ENCODE measurements at regions not wholly inside any gene's neighbourhood (a gene's known extent, or its start where the extent isn't known, plus 50 kb on each side); places are given as distances from the start of the nearest gene placed in this dataset.

DNA sequence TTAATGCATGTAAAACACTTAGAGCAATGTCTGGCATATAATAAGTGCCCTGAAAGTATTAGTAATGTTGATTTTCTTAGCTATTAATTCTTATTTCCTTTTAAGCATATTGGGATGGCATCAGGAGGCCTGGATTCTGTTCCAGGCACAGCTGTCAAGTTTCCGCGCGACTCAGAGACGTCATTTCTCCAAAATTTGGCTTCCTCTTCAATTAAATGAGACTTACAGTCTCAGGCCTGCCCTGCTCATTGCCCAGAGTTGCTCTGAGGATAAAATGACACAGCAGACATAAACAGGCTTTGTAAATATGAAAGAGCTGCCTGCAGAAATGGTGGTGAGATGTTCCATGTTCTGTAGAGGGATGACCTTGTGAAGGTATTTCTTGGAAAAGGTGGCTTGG lies 159.8 kb upstream of the GLRA1 start:
- TF ChIP-seq, protein P1, sequence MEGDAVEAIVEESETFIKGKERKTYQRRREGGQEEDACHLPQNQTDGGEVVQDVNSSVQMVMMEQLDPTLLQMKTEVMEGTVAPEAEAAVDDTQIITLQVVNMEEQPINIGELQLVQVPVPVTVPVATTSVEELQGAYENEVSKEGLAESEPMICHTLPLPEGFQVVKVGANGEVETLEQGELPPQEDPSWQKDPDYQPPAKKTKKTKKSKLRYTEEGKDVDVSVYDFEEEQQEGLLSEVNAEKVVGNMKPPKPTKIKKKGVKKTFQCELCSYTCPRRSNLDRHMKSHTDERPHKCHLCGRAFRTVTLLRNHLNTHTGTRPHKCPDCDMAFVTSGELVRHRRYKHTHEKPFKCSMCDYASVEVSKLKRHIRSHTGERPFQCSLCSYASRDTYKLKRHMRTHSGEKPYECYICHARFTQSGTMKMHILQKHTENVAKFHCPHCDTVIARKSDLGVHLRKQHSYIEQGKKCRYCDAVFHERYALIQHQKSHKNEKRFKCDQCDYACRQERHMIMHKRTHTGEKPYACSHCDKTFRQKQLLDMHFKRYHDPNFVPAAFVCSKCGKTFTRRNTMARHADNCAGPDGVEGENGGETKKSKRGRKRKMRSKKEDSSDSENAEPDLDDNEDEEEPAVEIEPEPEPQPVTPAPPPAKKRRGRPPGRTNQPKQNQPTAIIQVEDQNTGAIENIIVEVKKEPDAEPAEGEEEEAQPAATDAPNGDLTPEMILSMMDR (IDR thresholded peaks at IDR 0.05) = no peak
- no peak for TF ChIP-seq POLR2A (IDR thresholded peaks at IDR 0.05)
